H1 (cell line): ENCODE measurements at regions not wholly inside any gene's neighbourhood (a gene's known extent, or its start where the extent isn't known, plus 50 kb on each side); places are given as distances from the start of the nearest gene placed in this dataset.

ENCODE experiments used
- POLR2AphosphoS5 ChIP-seq: IDR thresholded peaks from 2 replicates; pipeline ENCODE4 v1.6.1; 2011; ENCODE audit warnings: low read depth, low read length
- TF ChIP-seq, protein P1 (sequence below): IDR thresholded peaks from 2 replicates; pipeline ENCODE4 v1.6.1; 2012; ENCODE audit warnings: inconsistent platforms

DNA sequence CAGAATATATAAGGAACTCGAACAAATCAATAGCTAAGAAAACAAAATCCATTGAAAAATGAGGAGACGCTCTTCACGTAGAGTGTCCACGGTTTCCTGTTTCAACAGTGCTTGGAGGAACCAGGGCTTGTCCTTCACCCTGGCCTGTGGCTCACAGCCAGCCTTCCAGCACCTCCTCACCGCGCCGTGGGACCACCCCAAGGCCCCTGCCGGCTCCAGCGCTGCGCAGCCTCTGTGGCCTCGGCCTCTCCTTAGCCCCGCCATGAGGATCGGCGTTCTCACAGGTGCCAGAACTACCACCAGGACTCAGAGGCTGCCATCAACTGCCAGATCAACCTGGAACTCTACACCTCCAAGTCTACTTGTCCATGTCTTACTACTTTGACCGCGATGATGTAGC is 52.5 kb upstream of the CTSO start:
- TF ChIP-seq, protein P1, sequence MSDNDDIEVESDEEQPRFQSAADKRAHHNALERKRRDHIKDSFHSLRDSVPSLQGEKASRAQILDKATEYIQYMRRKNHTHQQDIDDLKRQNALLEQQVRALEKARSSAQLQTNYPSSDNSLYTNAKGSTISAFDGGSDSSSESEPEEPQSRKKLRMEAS: no peak
- TF ChIP-seq POLR2AphosphoS5: no peak
